Retinal pigment epithelial cell (primary cell): ENCODE measurements at regions not wholly inside any gene's neighbourhood (a gene's known extent, or its start where the extent isn't known, plus 50 kb on each side); places are given as distances from the start of the nearest gene placed in this dataset.

Source experiments
- DNase-seq: peaks from one replicate; pipeline ENCODE4 v3.0.0-alpha.2; 2010; ENCODE audit warnings: low read depth
- H3K4me3 ChIP-seq: 2 replicates; pipeline ENCODE4 v1.5.1; 2011; ENCODE audit warnings: mild to moderate bottlenecking, low read length, control low read depth, moderate library complexity
- CTCF ChIP-seq: conservative IDR thresholded peaks from 2 replicates; pipeline ENCODE4 v1.5.1; 2011; ENCODE audit warnings: low read depth, low read length, control low read depth, inconsistent platforms

- no peak overlapping the region for H3K4me3 ChIP-seq
- DNase-seq = peak; percentile 13
- no peak for TF ChIP-seq CTCF
Observed at GRCh38 chr7:145692237-145692950, 424.2 kb upstream of the CNTNAP2 start.

- TF ChIP-seq CTCF = no peak
- no peak overlapping the region for H3K4me3 ChIP-seq
- no peak for DNase-seq
Observed at GRCh38 chr7:145691377-145691914, 425.2 kb upstream of the CNTNAP2 start.

GRCh38 chr7:145681646-145682045, 435.0 kb upstream of the CNTNAP2 start:
- no peak for DNase-seq
- TF ChIP-seq CTCF = no peak
- H3K4me3 ChIP-seq = no peak overlapping the region

GRCh38 chr7:145681159-145681558, 435.4 kb upstream of the CNTNAP2 start:
- no peak overlapping the region for H3K4me3 ChIP-seq
- no peak for TF ChIP-seq CTCF

GRCh38 chr7:145665499-145666258, 450.9 kb upstream of the CNTNAP2 start:
- TF ChIP-seq CTCF = no peak
- no peak overlapping the region for H3K4me3 ChIP-seq
- no peak for DNase-seq

More at GRCh38 chr7:145681159-145681558, 435.4 kb upstream of the CNTNAP2 start:
- no peak for DNase-seq

GRCh38 chr7:145655666-145656065, 460.9 kb upstream of the CNTNAP2 start:
- DNase-seq = no peak
- no peak overlapping the region for H3K4me3 ChIP-seq
- TF ChIP-seq CTCF = no peak
